WTC11 (cell line): ENCODE measurements at regions not wholly inside any gene's neighbourhood (a gene's known extent, or its start where the extent isn't known, plus 50 kb on each side); places are given as distances from the start of the nearest gene placed in this dataset.

ENCODE experiments used
- ATAC-seq: fragments of 200-7000 bp; cut with Tn5 transposase; 2 replicates; pipeline ENCODE4 v1.10.0; 2021; ENCODE audit warnings: mild to moderate bottlenecking, moderate library complexity
- CTCF ChIA-PET: fragments of 300-600 bp; sonication (Branson Sonifier 250); formaldehyde crosslinking; loops from one replicate; lab custom pipeline; 2021; ENCODE audit warnings: antibody characterized with exemption; lab: Charles Lee
- POLR2A ChIA-PET: fragments of 350-600 bp; sonication (Branson Sonifier 250); formaldehyde crosslinking; loops from one replicate; lab custom pipeline; 2021; ENCODE audit warnings: antibody characterized with exemption; lab: Charles Lee
- DNase-seq: peaks from one replicate; pipeline ENCODE4 v3.0.0; 2021; ENCODE audit warnings: low spot score
- H3K27ac Mint-ChIP-seq: 2 replicates; pipeline ENCODE4 v1.8.0; 2021; ENCODE audit warnings: mixed read lengths
- H3K27me3 Mint-ChIP-seq: 2 replicates; pipeline ENCODE4 v1.8.0; 2021; ENCODE audit warnings: low read depth, mild to moderate bottlenecking, moderate library complexity, mixed read lengths
- H3K36me3 Mint-ChIP-seq: 2 replicates; pipeline ENCODE4 v1.8.0; 2021; ENCODE audit warnings: mixed read lengths
- H3K4me1 Mint-ChIP-seq: 2 replicates; pipeline ENCODE4 v1.8.0; 2022; ENCODE audit warnings: mixed read lengths
- H3K4me3 Mint-ChIP-seq: 2 replicates; pipeline ENCODE4 v1.8.0; 2021; ENCODE audit warnings: mild to moderate bottlenecking, moderate library complexity, mixed read lengths
- H3K9me3 Mint-ChIP-seq: 2 replicates; pipeline ENCODE4 v1.8.0; 2021; ENCODE audit warnings: mixed read lengths
- ATF3 ChIP-seq: sonication (generic); formaldehyde crosslinking; conservative IDR thresholded peaks from 2 replicates; pipeline ENCODE4 v1.8.1; 2022; ENCODE audit warnings: mild to moderate bottlenecking, missing genetic modification reagents
- CREB1 ChIP-seq: sonication (generic); formaldehyde crosslinking; IDR thresholded peaks from 2 replicates; pipeline ENCODE4 v1.8.0; 2023; ENCODE audit warnings: mild to moderate bottlenecking, missing genetic modification reagents
- ERG ChIP-seq: fragments of 250-450 bp; sonication (Bioruptor Pico); IDR thresholded peaks from 2 replicates; pipeline ENCODE4 v1.8.0; 2021; ENCODE audit warnings: mild to moderate bottlenecking
- ETV6 ChIP-seq: sonication (generic); formaldehyde crosslinking; IDR thresholded peaks from 2 replicates; pipeline ENCODE4 v1.8.1; 2022; ENCODE audit warnings: mild to moderate bottlenecking, missing genetic modification reagents
- FOXP1 ChIP-seq: sonication (generic); formaldehyde crosslinking; IDR thresholded peaks from 2 replicates; pipeline ENCODE4 v1.8.0; 2022; ENCODE audit warnings: missing genetic modification reagents, mild to moderate bottlenecking, moderate library complexity, borderline replicate concordance
- IRF2 ChIP-seq: sonication (generic); formaldehyde crosslinking; IDR thresholded peaks from 2 replicates; pipeline ENCODE4 v1.8.0; 2022; ENCODE audit warnings: low read depth, missing genetic modification reagents, borderline replicate concordance
- MLX ChIP-seq: sonication (generic); formaldehyde crosslinking; IDR thresholded peaks from 2 replicates; pipeline ENCODE4 v1.8.1; 2023; ENCODE audit warnings: mild to moderate bottlenecking, missing genetic modification reagents, moderate library complexity
- NR1H2 ChIP-seq: sonication (generic); formaldehyde crosslinking; IDR thresholded peaks from 2 replicates; pipeline ENCODE4 v1.9.0; 2021; ENCODE audit warnings: mild to moderate bottlenecking, moderate library complexity, missing genetic modification reagents
- PREB ChIP-seq: sonication (generic); formaldehyde crosslinking; IDR thresholded peaks from 2 replicates; pipeline ENCODE4 v1.8.1; 2022; ENCODE audit warnings: mild to moderate bottlenecking, missing genetic modification reagents, moderate library complexity, borderline replicate concordance
- PRRX2 ChIP-seq: fragments of 250-450 bp; sonication (Bioruptor Pico); IDR thresholded peaks from 2 replicates; pipeline ENCODE4 v1.8.0; 2021; ENCODE audit warnings: mild to moderate bottlenecking
- RELA ChIP-seq: sonication (generic); formaldehyde crosslinking; IDR thresholded peaks from 2 replicates; pipeline ENCODE4 v1.8.1; 2022; ENCODE audit warnings: missing genetic modification reagents, mild to moderate bottlenecking, borderline replicate concordance
- SMAD3 ChIP-seq: sonication (generic); formaldehyde crosslinking; IDR thresholded peaks from 2 replicates; pipeline ENCODE4 v1.8.0; 2022; ENCODE audit warnings: missing genetic modification reagents, mild to moderate bottlenecking, borderline replicate concordance
- SP1 ChIP-seq: sonication (generic); formaldehyde crosslinking; conservative IDR thresholded peaks from 2 replicates; pipeline ENCODE4 v1.8.1; 2022; ENCODE audit warnings: missing genetic modification reagents
- USF2 ChIP-seq: sonication (generic); formaldehyde crosslinking; IDR thresholded peaks from 2 replicates; pipeline ENCODE4 v1.8.1; 2023; ENCODE audit warnings: mild to moderate bottlenecking, missing genetic modification reagents, moderate library complexity
- ZBTB21 ChIP-seq: sonication (generic); formaldehyde crosslinking; IDR thresholded peaks from 2 replicates; pipeline ENCODE4 v1.8.1; 2023; ENCODE audit warnings: mild to moderate bottlenecking, missing genetic modification reagents, borderline replicate concordance
- ZNF138 ChIP-seq: sonication (generic); formaldehyde crosslinking; conservative IDR thresholded peaks from 2 replicates; pipeline ENCODE4 v1.8.1; 2022; ENCODE audit warnings: mild to moderate bottlenecking, moderate library complexity, missing genetic modification reagents
- ZNF317 ChIP-seq: sonication (generic); formaldehyde crosslinking; IDR thresholded peaks from 2 replicates; pipeline ENCODE4 v1.8.1; 2023; ENCODE audit warnings: low read depth, mild to moderate bottlenecking, moderate library complexity, missing genetic modification reagents, borderline replicate concordance
- ZNF416 ChIP-seq: fragments of 250-450 bp; sonication (Bioruptor Pico); IDR thresholded peaks from 2 replicates; pipeline ENCODE4 v1.9.0; 2021; ENCODE audit warnings: mild to moderate bottlenecking, inconsistent platforms

- no peak for TF ChIP-seq PREB (CRISPR knock-in tag)
- no peak for TF ChIP-seq ETV6 (CRISPR knock-in tag)
- TF ChIP-seq SMAD3 (CRISPR knock-in tag) = no peak
- TF ChIP-seq ATF3 = no peak
- TF ChIP-seq ERG (CRISPR knock-in tag) = no peak
- TF ChIP-seq ZNF138 (CRISPR knock-in tag) = no peak
- no peak for TF ChIP-seq RELA (CRISPR knock-in tag)
- peaks cover 46% of the 10 kb centered on the region for H3K36me3 Mint-ChIP-seq
- H3K4me3 Mint-ChIP-seq = no peak overlapping the region
- DNase-seq = no peak
- H3K4me1 Mint-ChIP-seq = no peaks in the 10 kb centered on the region
- CTCF ChIA-PET = no interaction called here
- peaks cover 66% of the 10 kb centered on the region for H3K9me3 Mint-ChIP-seq
- no peak overlapping the region for H3K27ac Mint-ChIP-seq
- ATAC-seq = no peak
- 0 out of 2 replicates have a peak, but pooled peaks cover 3% of the 10 kb centered on the region for H3K27me3 Mint-ChIP-seq
- POLR2A ChIA-PET = no interaction called here
Measured at GRCh38 chr7:156363751-156364150, 276.8 kb upstream of the RNF32 start.

GRCh38 chr7:156360835-156361234 is 279.7 kb upstream of the RNF32 start:
- no peak for DNase-seq
- ChIA-PET CTCF (no interaction called here), POLR2A (no interaction called here)
- Mint-ChIP-seq H3K27me3 (0 out of 2 replicates have a peak, but pooled peaks cover 3% of the 10 kb centered on the region), H3K9me3 (peaks cover 71% of the 10 kb centered on the region), H3K36me3 (peaks cover 53% of the 10 kb centered on the region), H3K4me3 (no peak overlapping the region), H3K4me1 (no peaks in the 10 kb centered on the region), H3K27ac (no peak overlapping the region)
- no peak for ATAC-seq
- TF ChIP-seq ERG (CRISPR knock-in tag) (no peak), SMAD3 (CRISPR knock-in tag) (no peak), FOXP1 (CRISPR knock-in tag) (no peak), USF2 (CRISPR knock-in tag) (no peak), IRF2 (CRISPR knock-in tag) (no peak), ZBTB21 (no peak), ZNF138 (CRISPR knock-in tag) (no peak), CREB1 (CRISPR knock-in tag) (no peak), PRRX2 (no peak), ZNF317 (CRISPR knock-in tag) (no peak), NR1H2 (CRISPR knock-in tag) (no peak), SP1 (CRISPR knock-in tag) (no peak), MLX (CRISPR knock-in tag) (no peak), ZNF416 (no peak), RELA (CRISPR knock-in tag) (no peak)
